ENCODE measurements at regions not wholly inside any gene's neighbourhood (a gene's known extent, or its start where the extent isn't known, plus 50 kb on each side); places are given as distances from the start of the nearest gene placed in this dataset.
"Not testable (repeated sequence)": the region's sequence is repeated elsewhere in the genome, so short reads cannot be mapped to it uniquely, and the experiment has no call there.

DNA sequence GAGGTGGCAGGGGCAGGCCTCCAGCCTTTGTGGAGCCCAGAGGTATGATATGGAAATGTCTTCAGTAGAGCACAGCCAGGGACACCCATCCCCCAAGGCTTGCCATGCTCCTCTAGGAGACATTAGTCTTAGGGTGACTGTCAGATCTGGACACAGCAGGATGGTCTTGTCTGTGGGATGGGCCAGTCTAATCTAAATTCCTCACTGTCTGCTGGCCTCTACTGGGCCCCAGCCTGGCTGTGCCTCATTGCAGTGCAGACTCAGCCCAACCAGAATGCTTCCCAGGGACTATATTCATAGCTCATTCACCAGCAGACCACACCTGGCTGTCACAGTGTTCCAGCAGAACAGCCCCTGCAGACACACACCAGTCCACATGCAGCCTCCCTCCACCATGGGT, 129.5 kb upstream of the MRPS30 start:
- Histone ChIP-seq H3K36me3 (ENCODE audit: control insufficient read depth, insufficient read depth, low read length) (no peaks in the 10 kb centered on the region), H2AFZ (ENCODE audit: low read length) (no peak overlapping the region), H3K4me1 (ENCODE audit: control insufficient read depth, extremely low read depth, insufficient read depth, low read length) (no peaks in the 10 kb centered on the region), H3K27me3 (ENCODE audit: control insufficient read depth, insufficient read depth, low read length) (no peaks in the 10 kb centered on the region), H4K20me1 (ENCODE audit: control insufficient read depth, extremely low read depth, insufficient read depth, low read length) (no peaks in the 10 kb centered on the region), H3K9ac (ENCODE audit: insufficient read depth, low read length) (no peak overlapping the region), H3K9me3 (ENCODE audit: control insufficient read depth, insufficient read depth, low read depth, low read length) (no peaks in the 10 kb centered on the region), H3K79me2 (ENCODE audit: control insufficient read depth, insufficient read depth, low read length) (no peaks in the 10 kb centered on the region), H3K4me2 (ENCODE audit: extremely low read depth, insufficient read depth, low read length) (no peak overlapping the region), H3K4me3 (replicated peaks in 1 of 4; ENCODE audit: control extremely low read depth in 1 of 4, insufficient read depth in 1 of 4, low read depth in 3 of 4, low read length in 4 of 4) (no peak overlapping the region), H3K27ac (ENCODE audit: insufficient read depth, low read length) (no peak overlapping the region)
- no peak for DNase-seq (ENCODE audit: low read depth in 2 of 2)
- TF ChIP-seq, protein P1, sequence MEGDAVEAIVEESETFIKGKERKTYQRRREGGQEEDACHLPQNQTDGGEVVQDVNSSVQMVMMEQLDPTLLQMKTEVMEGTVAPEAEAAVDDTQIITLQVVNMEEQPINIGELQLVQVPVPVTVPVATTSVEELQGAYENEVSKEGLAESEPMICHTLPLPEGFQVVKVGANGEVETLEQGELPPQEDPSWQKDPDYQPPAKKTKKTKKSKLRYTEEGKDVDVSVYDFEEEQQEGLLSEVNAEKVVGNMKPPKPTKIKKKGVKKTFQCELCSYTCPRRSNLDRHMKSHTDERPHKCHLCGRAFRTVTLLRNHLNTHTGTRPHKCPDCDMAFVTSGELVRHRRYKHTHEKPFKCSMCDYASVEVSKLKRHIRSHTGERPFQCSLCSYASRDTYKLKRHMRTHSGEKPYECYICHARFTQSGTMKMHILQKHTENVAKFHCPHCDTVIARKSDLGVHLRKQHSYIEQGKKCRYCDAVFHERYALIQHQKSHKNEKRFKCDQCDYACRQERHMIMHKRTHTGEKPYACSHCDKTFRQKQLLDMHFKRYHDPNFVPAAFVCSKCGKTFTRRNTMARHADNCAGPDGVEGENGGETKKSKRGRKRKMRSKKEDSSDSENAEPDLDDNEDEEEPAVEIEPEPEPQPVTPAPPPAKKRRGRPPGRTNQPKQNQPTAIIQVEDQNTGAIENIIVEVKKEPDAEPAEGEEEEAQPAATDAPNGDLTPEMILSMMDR (conservative IDR thresholded peaks at IDR 0.05 in 1 of 2, IDR thresholded peaks at IDR 0.05 in 1 of 2; ENCODE audit: low read depth in 1 of 2, low read length in 2 of 2) = no peak
- no peak for TF ChIP-seq EZH2 (IDR thresholded peaks at IDR 0.05; ENCODE audit: low read length, missing control alignments)

DNA sequence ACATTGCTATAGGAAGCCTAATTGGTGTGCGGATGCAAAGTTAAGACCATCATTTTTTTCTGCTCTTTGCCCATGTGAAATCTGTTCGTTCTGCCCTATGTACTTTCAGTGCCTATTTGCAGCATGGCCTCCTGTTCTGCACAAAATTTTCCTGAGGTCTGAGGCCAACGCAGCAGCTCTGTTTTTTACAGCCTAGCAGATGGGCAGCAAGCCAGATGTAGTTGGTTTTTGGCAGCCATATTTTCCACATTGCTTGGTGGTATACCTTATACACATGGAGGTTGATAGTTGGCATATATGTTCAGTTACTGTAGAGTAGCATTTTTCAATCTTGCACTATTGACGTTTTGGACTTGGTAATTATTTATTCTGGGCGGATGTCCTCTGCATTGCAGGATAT, 133.5 kb upstream of the MRPS30 start:
- Histone ChIP-seq H3K4me2 (ENCODE audit: extremely low read depth, insufficient read depth, low read length) (no peak overlapping the region), H3K27ac (ENCODE audit: insufficient read depth, low read length) (no peak overlapping the region), H3K4me3 (replicated peaks in 1 of 4; ENCODE audit: control extremely low read depth in 1 of 4, insufficient read depth in 1 of 4, low read depth in 3 of 4, low read length in 4 of 4) (no peak overlapping the region), H3K36me3 (ENCODE audit: control insufficient read depth, insufficient read depth, low read length) (no peaks in the 10 kb centered on the region), H3K9ac (ENCODE audit: insufficient read depth, low read length) (no peak overlapping the region), H3K79me2 (ENCODE audit: control insufficient read depth, insufficient read depth, low read length) (no peaks in the 10 kb centered on the region), H2AFZ (ENCODE audit: low read length) (no peak overlapping the region), H3K27me3 (ENCODE audit: control insufficient read depth, insufficient read depth, low read length) (no peaks in the 10 kb centered on the region), H3K4me1 (ENCODE audit: control insufficient read depth, extremely low read depth, insufficient read depth, low read length) (no peaks in the 10 kb centered on the region), H3K9me3 (ENCODE audit: control insufficient read depth, insufficient read depth, low read depth, low read length) (no peaks in the 10 kb centered on the region), H4K20me1 (ENCODE audit: control insufficient read depth, extremely low read depth, insufficient read depth, low read length) (no peaks in the 10 kb centered on the region)
- TF ChIP-seq EZH2 (IDR thresholded peaks at IDR 0.05; ENCODE audit: low read length, missing control alignments) = no peak
- TF ChIP-seq, protein P1 (conservative IDR thresholded peaks at IDR 0.05 in 1 of 2, IDR thresholded peaks at IDR 0.05 in 1 of 2; ENCODE audit: low read depth in 1 of 2, low read length in 2 of 2) = no peak
- no peak for DNase-seq (ENCODE audit: low read depth in 2 of 2)

DNA sequence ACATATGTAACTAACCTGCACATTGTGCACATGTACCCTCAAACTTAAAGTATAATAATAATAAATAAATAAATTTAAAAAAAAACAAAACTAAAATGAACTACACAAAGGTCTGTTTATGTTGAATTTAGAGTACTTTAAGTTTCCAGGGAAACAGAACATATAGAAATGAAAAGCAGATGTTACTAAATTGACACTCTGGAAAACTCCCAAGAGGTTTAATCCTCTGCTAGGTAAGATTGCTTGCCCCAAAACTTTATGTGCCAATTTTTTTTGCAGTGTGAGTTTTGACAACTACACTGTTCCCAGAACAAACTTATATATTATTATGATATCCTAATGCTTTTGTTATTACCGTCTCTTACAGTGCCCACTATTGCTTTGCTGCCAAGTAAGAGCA, 134.3 kb upstream of the MRPS30 start:
- TF ChIP-seq, protein P1 (conservative IDR thresholded peaks at IDR 0.05 in 1 of 2, IDR thresholded peaks at IDR 0.05 in 1 of 2; ENCODE audit: low read depth in 1 of 2, low read length in 2 of 2) = no peak
- TF ChIP-seq EZH2 (IDR thresholded peaks at IDR 0.05; ENCODE audit: low read length, missing control alignments) = no peak
- Histone ChIP-seq H4K20me1 (ENCODE audit: control insufficient read depth, extremely low read depth, insufficient read depth, low read length) (no peaks in the 10 kb centered on the region), H3K36me3 (ENCODE audit: control insufficient read depth, insufficient read depth, low read length) (no peaks in the 10 kb centered on the region), H2AFZ (ENCODE audit: low read length) (no peak overlapping the region), H3K4me3 (replicated peaks in 1 of 4; ENCODE audit: control extremely low read depth in 1 of 4, insufficient read depth in 1 of 4, low read depth in 3 of 4, low read length in 4 of 4) (no peak overlapping the region), H3K9me3 (ENCODE audit: control insufficient read depth, insufficient read depth, low read depth, low read length) (no peaks in the 10 kb centered on the region), H3K27me3 (ENCODE audit: control insufficient read depth, insufficient read depth, low read length) (no peaks in the 10 kb centered on the region), H3K4me1 (ENCODE audit: control insufficient read depth, extremely low read depth, insufficient read depth, low read length) (no peaks in the 10 kb centered on the region), H3K79me2 (ENCODE audit: control insufficient read depth, insufficient read depth, low read length) (no peaks in the 10 kb centered on the region), H3K27ac (ENCODE audit: insufficient read depth, low read length) (no peak overlapping the region), H3K9ac (ENCODE audit: insufficient read depth, low read length) (no peak overlapping the region), H3K4me2 (ENCODE audit: extremely low read depth, insufficient read depth, low read length) (no peak overlapping the region)
- no peak for DNase-seq (ENCODE audit: low read depth in 2 of 2)

DNA sequence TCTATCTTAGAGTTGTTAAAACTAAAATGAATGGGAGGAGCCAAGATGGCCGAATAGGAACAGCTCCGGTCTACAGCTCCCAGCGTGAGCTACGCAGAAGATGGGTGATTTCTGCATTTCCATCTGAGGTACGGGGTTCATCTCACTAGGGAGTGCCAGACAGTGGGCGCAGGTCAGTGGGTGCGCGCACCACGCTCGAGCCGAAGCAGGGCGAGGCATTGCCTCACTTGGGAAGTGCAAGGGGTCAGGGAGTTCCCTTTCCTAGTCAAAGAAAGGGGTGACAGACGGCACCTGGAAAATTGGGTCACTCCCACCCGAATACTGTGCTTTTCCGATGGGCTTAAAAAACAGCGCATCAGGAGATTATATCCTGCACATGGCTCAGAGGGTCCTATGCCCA, 140.3 kb upstream of the MRPS30 start:
- H3K36me3 ChIP-seq (ENCODE audit: control insufficient read depth, insufficient read depth, low read length); H3K9ac ChIP-seq (ENCODE audit: insufficient read depth, low read length); H3K79me2 ChIP-seq (ENCODE audit: control insufficient read depth, insufficient read depth, low read length); H3K9me3 ChIP-seq (ENCODE audit: control insufficient read depth, insufficient read depth, low read depth, low read length); DNase-seq (ENCODE audit: low read depth in 2 of 2); H3K4me2 ChIP-seq (ENCODE audit: extremely low read depth, insufficient read depth, low read length); H3K4me3 ChIP-seq (replicated peaks in 1 of 4; ENCODE audit: control extremely low read depth in 1 of 4, insufficient read depth in 1 of 4, low read depth in 3 of 4, low read length in 4 of 4); H3K4me1 ChIP-seq (ENCODE audit: control insufficient read depth, extremely low read depth, insufficient read depth, low read length); H2AFZ ChIP-seq (ENCODE audit: low read length); H3K27ac ChIP-seq (ENCODE audit: insufficient read depth, low read length); H4K20me1 ChIP-seq (ENCODE audit: control insufficient read depth, extremely low read depth, insufficient read depth, low read length); H3K27me3 ChIP-seq (ENCODE audit: control insufficient read depth, insufficient read depth, low read length): not testable (repeated sequence)
